GM12865 (cell line): ENCODE measurements at regions not wholly inside any gene's neighbourhood (a gene's known extent, or its start where the extent isn't known, plus 50 kb on each side); places are given as distances from the start of the nearest gene placed in this dataset.

Source experiments
- DNase-seq: peaks from one replicate; pipeline ENCODE4 v3.0.0; 2010; ENCODE audit warnings: low read depth
- H3K4me3 ChIP-seq: 2 replicates; pipeline ENCODE4 v1.5.1; 2011; ENCODE audit warnings: mild to moderate bottlenecking, low read depth, low read length, control low read depth
- CTCF ChIP-seq: IDR thresholded peaks from 2 replicates; pipeline ENCODE4 v1.5.1; 2011; ENCODE audit warnings: low read length, control low read depth, low read depth, inconsistent platforms; ENCODE audit not compliant: insufficient read depth; ENCODE audit errors: missing control alignments

DNA sequence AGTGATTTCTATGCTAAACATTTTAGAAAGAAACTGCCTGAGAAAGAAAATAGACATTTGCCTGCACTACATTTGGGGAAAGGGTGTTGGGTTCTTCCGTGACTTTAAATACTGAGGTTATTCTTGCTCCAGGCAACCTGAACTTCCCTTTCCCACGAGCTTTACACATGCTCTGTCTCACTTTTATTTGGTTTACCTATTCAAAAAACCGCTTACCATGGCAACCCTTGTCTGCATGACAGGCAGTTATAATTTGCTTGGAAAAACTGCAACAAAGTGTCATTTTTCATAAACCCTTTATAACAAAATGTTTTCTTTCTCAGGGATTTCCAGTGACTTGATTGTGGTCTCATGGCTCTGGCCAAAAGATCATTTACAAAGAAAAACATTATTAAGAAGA lies 416.3 kb upstream of the MEIS2 start:
- TF ChIP-seq CTCF = no peak
- DNase-seq = no peak
- H3K4me3 ChIP-seq = no peak overlapping the region

- no peak for DNase-seq
- no peak for TF ChIP-seq CTCF
- H3K4me3 ChIP-seq = no peak overlapping the region
These were observed 417.0 kb upstream of the MEIS2 start for GRCh38 chr15:37517191-37517895.

DNA sequence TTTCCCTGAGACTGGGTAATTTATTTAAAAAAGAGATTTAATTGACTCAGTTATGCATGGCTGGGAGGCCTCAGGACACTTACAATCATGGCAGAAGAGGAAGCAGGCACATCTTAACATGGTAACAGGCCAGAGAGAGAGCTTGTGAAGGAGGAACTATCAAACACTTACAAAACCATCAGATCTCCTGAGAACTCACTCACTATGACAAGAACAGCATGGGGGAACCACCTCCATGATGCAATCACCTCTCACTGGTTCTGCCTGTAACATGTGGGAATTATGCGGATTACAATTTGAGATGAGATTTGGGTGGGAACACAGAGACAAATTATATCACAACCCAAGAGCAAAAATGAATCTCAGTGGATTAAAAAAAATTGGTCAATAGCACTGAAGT lies 416.0 kb upstream of the TMCO5A start:
- H3K4me3 ChIP-seq = no peak overlapping the region
- TF ChIP-seq CTCF = no peak
- no peak for DNase-seq

DNA sequence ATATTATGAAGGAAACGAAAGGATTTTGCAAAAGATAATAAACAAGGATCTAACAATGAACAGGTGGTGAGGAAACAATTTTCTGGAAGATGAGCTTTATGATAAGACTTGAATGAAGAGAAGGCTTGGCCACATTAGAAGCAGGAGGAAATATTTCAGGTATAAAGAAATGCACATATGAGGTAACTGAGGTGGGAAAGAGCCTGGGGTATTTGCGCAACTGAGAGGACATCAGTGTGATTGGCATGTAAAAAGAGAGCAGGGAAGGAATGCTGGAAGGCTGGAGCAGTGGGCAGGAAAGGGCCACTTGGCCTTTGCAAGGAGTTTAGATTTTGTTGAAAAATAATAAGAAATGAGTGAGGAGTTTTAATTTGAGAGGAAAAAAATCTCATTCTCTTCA lies 414.4 kb upstream of the TMCO5A start:
- no peak for TF ChIP-seq CTCF
- no peak overlapping the region for H3K4me3 ChIP-seq
- DNase-seq = no peak

GRCh38 chr15:37520882-37521281 lies 413.6 kb upstream of the TMCO5A start:
- DNase-seq = no peak
- H3K4me3 ChIP-seq = no peak overlapping the region
- no peak for TF ChIP-seq CTCF

DNA sequence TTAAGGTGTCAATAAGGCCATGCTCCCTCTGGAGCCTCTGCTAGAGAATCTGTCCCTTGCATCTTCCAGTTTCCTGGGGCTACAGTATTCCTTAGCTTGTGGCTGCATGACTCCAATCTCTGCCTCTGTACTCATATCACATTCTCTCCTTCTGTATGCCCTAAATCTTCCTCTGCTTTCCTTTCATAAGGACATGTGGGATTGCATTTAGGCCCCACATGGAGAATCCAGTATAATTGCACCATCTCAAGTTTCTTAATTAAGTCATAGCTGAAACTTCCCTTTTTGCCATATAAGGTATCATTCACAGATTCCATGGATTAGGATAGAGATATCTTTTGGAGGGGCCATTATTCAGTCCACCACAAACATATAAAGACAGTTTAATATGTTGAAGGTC lies 409.8 kb upstream of the TMCO5A start:
- TF ChIP-seq CTCF = no peak
- no peak overlapping the region for H3K4me3 ChIP-seq
- no peak for DNase-seq

- TF ChIP-seq CTCF = no peak
- no peak for DNase-seq
- no peak overlapping the region for H3K4me3 ChIP-seq
These were observed 406.0 kb upstream of the TMCO5A start for GRCh38 chr15:37528432-37528831.
